Pancreas (tissue), 10 donors: ENCODE measurements at regions not wholly inside any gene's neighbourhood (a gene's known extent, or its start where the extent isn't known, plus 50 kb on each side); places are given as distances from the start of the nearest gene placed in this dataset.

ENCODE experiments used
- ATAC-seq, 4 donors: fragments of 200-7000 bp; cut with Tn5 transposase; one replicate each; pipeline versions ENCODE4 v1.8.0 to v1.9.1; 2020; ENCODE audit warnings: mild to moderate bottlenecking in 4 of 4, moderate library complexity in 4 of 4
- DNase-seq, 6 donors: peaks; one replicate each; pipeline ENCODE4 v3.0.0-alpha.2; 2020
- FAIRE-seq: peaks from 2 replicates; lab custom pipeline; 2012; peaks lifted over from hg19 to GRCh38; lab: Jason Lieb, UNC
- H3K27ac ChIP-seq, 4 donors: fragments of 200-600 bp; sonication (generic); 1 replicate in 3 of 4; 2 replicates in 1 of 4; pipeline versions ENCODE4 v1.5.0 to v1.8.0; 2020
- H3K27me3 ChIP-seq, 4 donors: fragments of 200-600 bp; one replicate each; pipeline ENCODE4 v1.8.0; 2021
- H3K36me3 ChIP-seq, 3 donors: fragments of 200-600 bp; sonication (generic) in 1 of 3; one replicate each; pipeline versions ENCODE4 v1.5.0 to v1.8.0; 2020 to 2021
- H3K4me1 ChIP-seq, 3 donors: fragments of 200-600 bp; one replicate each; pipeline ENCODE4 v1.8.0; 2021
- H3K4me3 ChIP-seq, 4 donors: fragments of 200-600 bp; sonication (generic) in 2 of 4; one replicate each; pipeline versions ENCODE4 v1.5.0 to v1.8.0; 2020 to 2021
- H3K9me3 ChIP-seq, 4 donors: fragments of 200-600 bp; one replicate each; pipeline ENCODE4 v1.8.0; 2021
- WGBS, 2 donors: extraction: QIAGEN DNeasy Blood & Tissue Kit; methylation state at CpG; one replicate each; pipeline ENCODE4 v1.1.7; 2013; 5-methylcytosine and 5-hydroxymethylcytosine counted together
- intact Hi-C, 3 donors: fragments of 100-400 bp; cut with DNase I; formaldehyde crosslinking; loops; one replicate each; pipeline versions ENCODE4 v1.11.1 to v1.14.2; 2022
- TF ChIP-seq, protein P1 (sequence below), 4 donors: fragments of 200-600 bp; sonication (generic) in 3 of 4; IDR thresholded peaks; one replicate each; pipeline versions ENCODE4 v1.5.0 to v1.8.0; 2021; ENCODE audit warnings: antibody characterized with exemption in 4 of 4
- donor health status: healthy with polysubstance abuse.
- donor health status: DM: no; HTN: no; CAD: no; lungs with moderate emphysema.
- donor health status: DM: no; HTN: no; CAD: no.
- donor health status: control.
- donor health status: control.
- donor health status: Bipolar disorder and iron deficiency.
- donor health status: DM: yes; HTN: yes; CAD: no.
- donor health status: DM: no; HTN: no; CAD: no.
- donor health status: DM: no; HTN: no; CAD: no.
- donor health status: DM: yes; HTN: yes; CAD: no.

DNA sequence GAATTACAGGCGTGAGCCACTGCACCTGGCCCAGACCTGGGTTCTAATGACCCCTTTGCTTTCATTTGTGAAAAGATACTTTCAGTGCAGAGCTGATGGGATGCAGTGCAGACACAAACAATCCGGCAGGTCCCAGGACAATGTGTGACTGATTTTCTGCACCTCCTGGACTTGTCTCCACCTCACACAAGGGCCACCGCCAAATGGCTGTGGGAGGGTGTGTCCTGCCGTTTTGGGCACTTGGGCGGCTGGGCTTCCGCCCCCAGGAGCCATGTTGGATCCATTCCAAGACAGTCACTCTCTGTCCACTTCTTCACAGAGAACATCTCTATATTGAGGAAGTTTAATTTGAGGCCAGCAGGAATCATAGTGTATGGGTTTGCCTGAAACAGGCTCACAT, 112.3 kb upstream of the ZNF507 start:
- no peak for ATAC-seq
- Histone ChIP-seq H3K27ac (no peak overlapping the region), H3K4me3 (no peak overlapping the region), H3K27me3 (peaks cover 0 to 8% (median 0%) of the 10 kb centered on the region in 4 donors), H3K4me1 (no peaks in the 10 kb centered on the region), H3K36me3 (no peaks in the 10 kb centered on the region), H3K9me3 (no peaks in the 10 kb centered on the region)
- intact Hi-C loops: loop anchor here in 1 of 3 donors (10.0 kb wide), 1 partner anchor 1448 kb away; no protein-coding TSS in a partner anchor
- DNase-seq: no peak
- no peak for FAIRE-seq
- 44 to 55% methylated on average over 6 of the region's 6 CpGs for WGBS, 2 donors
- TF ChIP-seq, protein P1, sequence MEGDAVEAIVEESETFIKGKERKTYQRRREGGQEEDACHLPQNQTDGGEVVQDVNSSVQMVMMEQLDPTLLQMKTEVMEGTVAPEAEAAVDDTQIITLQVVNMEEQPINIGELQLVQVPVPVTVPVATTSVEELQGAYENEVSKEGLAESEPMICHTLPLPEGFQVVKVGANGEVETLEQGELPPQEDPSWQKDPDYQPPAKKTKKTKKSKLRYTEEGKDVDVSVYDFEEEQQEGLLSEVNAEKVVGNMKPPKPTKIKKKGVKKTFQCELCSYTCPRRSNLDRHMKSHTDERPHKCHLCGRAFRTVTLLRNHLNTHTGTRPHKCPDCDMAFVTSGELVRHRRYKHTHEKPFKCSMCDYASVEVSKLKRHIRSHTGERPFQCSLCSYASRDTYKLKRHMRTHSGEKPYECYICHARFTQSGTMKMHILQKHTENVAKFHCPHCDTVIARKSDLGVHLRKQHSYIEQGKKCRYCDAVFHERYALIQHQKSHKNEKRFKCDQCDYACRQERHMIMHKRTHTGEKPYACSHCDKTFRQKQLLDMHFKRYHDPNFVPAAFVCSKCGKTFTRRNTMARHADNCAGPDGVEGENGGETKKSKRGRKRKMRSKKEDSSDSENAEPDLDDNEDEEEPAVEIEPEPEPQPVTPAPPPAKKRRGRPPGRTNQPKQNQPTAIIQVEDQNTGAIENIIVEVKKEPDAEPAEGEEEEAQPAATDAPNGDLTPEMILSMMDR (IDR thresholded peaks at IDR 0.05): no peak

DNA sequence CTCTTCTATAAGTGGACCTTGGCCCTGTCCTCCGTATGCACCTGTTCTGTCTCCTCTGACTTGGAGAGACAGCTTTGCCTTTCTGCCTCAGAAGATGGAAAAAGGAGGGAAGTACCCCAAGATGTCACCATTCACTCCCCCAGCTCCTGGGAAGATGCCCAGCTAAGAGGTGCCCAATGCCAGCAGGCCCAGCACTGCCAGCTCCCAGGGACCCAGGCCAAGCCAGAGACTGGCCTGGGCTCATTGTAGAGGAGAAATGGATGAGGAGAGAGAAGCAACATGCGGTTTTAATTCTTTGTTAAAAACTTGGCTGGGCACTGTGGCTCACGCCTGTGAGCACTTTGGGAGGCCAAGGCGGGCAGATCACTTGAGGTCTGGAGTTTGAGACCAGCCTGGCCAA, 111.5 kb upstream of the ZNF507 start:
- Histone ChIP-seq H3K4me1 (no peaks in the 10 kb centered on the region), H3K4me3 (no peak overlapping the region), H3K27me3 (peaks cover 0 to 8% (median 0%) of the 10 kb centered on the region in 4 donors), H3K36me3 (no peaks in the 10 kb centered on the region), H3K27ac (no peak overlapping the region), H3K9me3 (no peaks in the 10 kb centered on the region)
- FAIRE-seq (no peak), DNase-seq (no peak), ATAC-seq (no peak)
- 66 to 75% methylated on average over 4 of the region's 4 CpGs for WGBS, 2 donors
- intact Hi-C loops: loop anchor here in 1 of 3 donors (10.0 kb wide), 1 partner anchor 1449 kb away; no protein-coding TSS in a partner anchor
- TF ChIP-seq, protein P1 (IDR thresholded peaks at IDR 0.05): no peak

DNA sequence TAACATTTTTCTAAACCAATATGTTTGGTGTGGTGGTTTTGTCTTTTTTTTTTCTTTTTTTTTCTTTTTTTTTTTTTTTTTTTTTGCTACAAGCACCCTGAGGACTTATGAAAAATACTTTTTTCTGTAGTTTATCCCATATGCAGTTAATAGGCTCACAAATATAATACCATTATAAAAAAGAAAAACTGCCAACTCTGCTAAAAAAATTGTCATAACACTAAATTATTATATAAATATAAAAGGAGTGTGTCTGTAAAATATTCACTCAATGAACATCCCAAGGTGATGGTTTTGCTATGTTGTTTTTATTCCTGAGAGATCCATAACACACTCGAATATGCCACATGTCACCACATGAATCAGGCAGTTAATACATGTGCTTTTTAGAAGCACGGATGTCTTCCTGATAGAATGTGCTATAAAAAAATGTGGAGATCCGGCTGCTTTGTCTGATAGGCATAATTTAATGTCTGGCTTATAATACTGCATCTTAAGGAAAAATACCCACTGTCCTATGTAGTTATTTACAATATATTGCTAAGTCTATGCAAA, 110.7 kb upstream of the ZNF507 start:
- no peaks in the 10 kb centered on the region for H3K9me3 ChIP-seq
- intact Hi-C loops: loop anchor here in 1 of 3 donors (10.0 kb wide), 1 partner anchor 1450 kb away; no protein-coding TSS in a partner anchor
- DNase-seq: no peak
- TF ChIP-seq, protein P1 (IDR thresholded peaks at IDR 0.05): no peak
- H3K36me3 ChIP-seq: no peaks in the 10 kb centered on the region
- WGBS, 2 donors: 46 to 47% methylated on average over 3 of the region's 3 CpGs
- no peak for FAIRE-seq
- H3K4me3 ChIP-seq: no peak overlapping the region
- no peak overlapping the region for H3K27ac ChIP-seq
- ATAC-seq: no peak
- peaks cover 0 to 8% (median 0%) of the 10 kb centered on the region in 4 donors for H3K27me3 ChIP-seq
- no peaks in the 10 kb centered on the region for H3K4me1 ChIP-seq

DNA sequence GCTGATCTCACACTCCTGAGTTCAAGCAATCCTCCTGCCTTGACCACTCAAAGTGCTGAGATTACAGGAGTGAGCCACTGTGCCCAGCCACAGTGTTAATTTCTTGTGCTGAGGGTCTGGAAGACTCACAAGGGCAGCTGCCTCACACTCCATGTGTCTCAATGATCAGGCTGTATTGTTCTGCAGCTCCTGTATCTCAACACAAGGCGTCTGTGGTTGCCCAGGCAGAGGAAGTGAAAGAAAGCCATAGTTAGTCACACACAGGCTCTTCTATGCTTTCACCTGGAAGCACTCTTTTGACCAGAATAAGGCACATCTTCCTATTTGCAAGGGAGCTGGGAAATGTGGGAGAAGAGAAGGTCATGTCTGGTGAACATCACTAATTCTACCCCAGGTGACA, 107.3 kb upstream of the ZNF507 start:
- Histone ChIP-seq H3K4me3 (no peak overlapping the region), H3K27me3 (no peaks in the 10 kb centered on the region), H3K27ac (no peak overlapping the region), H3K36me3 (no peaks in the 10 kb centered on the region), H3K4me1 (no peaks in the 10 kb centered on the region), H3K9me3 (no peaks in the 10 kb centered on the region)
- ATAC-seq (no peak), FAIRE-seq (no peak), DNase-seq (no peak)
- intact Hi-C loops: loop anchor here in 1 of 3 donors (10.0 kb wide), 1 partner anchor 1453 kb away; no protein-coding TSS in a partner anchor
- TF ChIP-seq, protein P1 (IDR thresholded peaks at IDR 0.05): no peak
- 22 to 26% methylated on average over 1 of the region's 1 CpG for WGBS, 2 donors

DNA sequence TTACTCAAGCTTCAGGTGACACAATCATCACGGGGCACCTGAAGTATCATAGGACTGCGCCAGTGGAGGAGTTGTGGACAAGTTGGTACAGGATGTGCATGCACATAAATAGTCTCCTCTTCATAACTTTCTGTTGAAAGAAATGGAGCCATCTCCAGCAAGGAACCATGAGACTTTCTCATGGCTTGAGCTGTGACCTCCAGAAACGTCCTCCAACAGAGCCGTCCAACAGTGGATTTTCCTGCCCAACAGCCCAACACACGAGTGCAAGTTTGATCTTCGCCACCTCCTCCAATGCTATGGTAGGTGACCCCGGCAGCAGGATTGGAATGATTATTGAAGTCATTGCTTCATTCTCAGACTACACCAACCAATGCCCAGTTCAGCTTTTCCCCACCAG, 105.1 kb upstream of the ZNF507 start:
- H3K27ac ChIP-seq: no peak overlapping the region
- no peaks in the 10 kb centered on the region for H3K27me3 ChIP-seq
- no peaks in the 10 kb centered on the region for H3K9me3 ChIP-seq
- no peaks in the 10 kb centered on the region for H3K4me1 ChIP-seq
- DNase-seq (no peak), FAIRE-seq (no peak), ATAC-seq (no peak)
- no peak overlapping the region for H3K4me3 ChIP-seq
- intact Hi-C loops: no loop called here
- H3K36me3 ChIP-seq: no peaks in the 10 kb centered on the region
- TF ChIP-seq, protein P1 (IDR thresholded peaks at IDR 0.05): no peak
- 72 to 83% methylated on average over 7 of the region's 7 CpGs for WGBS, 2 donors
